Chondrocyte (in vitro differentiated cells): ENCODE measurements at regions not wholly inside any gene's neighbourhood (a gene's known extent, or its start where the extent isn't known, plus 50 kb on each side); places are given as distances from the start of the nearest gene placed in this dataset.

ENCODE experiments used
- DNase-seq: peaks from one replicate; pipeline ENCODE4 v3.0.0; 2021; ENCODE audit warnings: mixed read lengths, low spot score
- H3K27ac Mint-ChIP-seq: one replicate; pipeline ENCODE4 v1.8.0; 2021; ENCODE audit warnings: mild to moderate bottlenecking, moderate library complexity, mixed read lengths; ENCODE audit not compliant: unreplicated experiment
- H3K27me3 Mint-ChIP-seq: 2 replicates; pipeline ENCODE4 v1.8.0; 2021; ENCODE audit warnings: low read depth, mixed read lengths
- H3K36me3 Mint-ChIP-seq: 2 replicates; pipeline ENCODE4 v1.8.0; 2021; ENCODE audit warnings: low read depth, mixed read lengths
- H3K4me1 Mint-ChIP-seq: 2 replicates; pipeline ENCODE4 v1.8.0; 2021; ENCODE audit warnings: low read depth, mild to moderate bottlenecking, mixed read lengths
- H3K4me3 Mint-ChIP-seq: one replicate; pipeline ENCODE4 v1.8.0; 2021; ENCODE audit warnings: mild to moderate bottlenecking, moderate library complexity, mixed read lengths; ENCODE audit not compliant: unreplicated experiment
- H3K9me3 Mint-ChIP-seq: 2 replicates; pipeline ENCODE4 v1.8.0; 2021; ENCODE audit warnings: low read depth, mixed read lengths
- CTCF ChIP-seq: fragments of 200-600 bp; sonication (generic); IDR thresholded peaks from 2 replicates; pipeline ENCODE4 v1.5.0; 2021; ENCODE audit warnings: antibody characterized with exemption, mild to moderate bottlenecking, moderate library complexity

- TF ChIP-seq CTCF, result no peak
- peaks cover 74% of the 10 kb centered on the region for H3K27me3 Mint-ChIP-seq
- H3K4me1 Mint-ChIP-seq, result peaks cover 6% of the 10 kb centered on the region
- DNase-seq, result no peak
- no peaks in the 10 kb centered on the region for H3K9me3 Mint-ChIP-seq
- no peak overlapping the region for H3K27ac Mint-ChIP-seq
- H3K36me3 Mint-ChIP-seq, result peaks cover 5% of the 10 kb centered on the region
- H3K4me3 Mint-ChIP-seq, result no peak overlapping the region
Observed at GRCh38 chr3:193835414-193835813, 242.4 kb downstream of the OPA1 start.

GRCh38 chr3:193836511-193836910 is 243.5 kb downstream of the OPA1 start:
- Mint-ChIP-seq H3K27ac (no peak overlapping the region), H3K4me3 (no peak overlapping the region)

GRCh38 chr3:193836918-193837317 is 243.9 kb downstream of the OPA1 start:
- Mint-ChIP-seq H3K4me3 (no peak overlapping the region), H3K4me1 (peaks cover 6% of the 10 kb centered on the region), H3K27me3 (peaks cover 79% of the 10 kb centered on the region), H3K9me3 (no peaks in the 10 kb centered on the region), H3K27ac (no peak overlapping the region), H3K36me3 (peaks cover 5% of the 10 kb centered on the region)
- no peak for DNase-seq
- TF ChIP-seq CTCF, result no peak

More at GRCh38 chr3:193836511-193836910, 243.5 kb downstream of the OPA1 start:
- Mint-ChIP-seq H3K4me1 (peaks cover 6% of the 10 kb centered on the region), H3K9me3 (no peaks in the 10 kb centered on the region), H3K36me3 (peaks cover 5% of the 10 kb centered on the region), H3K27me3 (peaks cover 78% of the 10 kb centered on the region)
- no peak for TF ChIP-seq CTCF
- no peak for DNase-seq

GRCh38 chr3:193837347-193837827 is 244.4 kb downstream of the OPA1 start:
- DNase-seq, result no peak
- H3K9me3 Mint-ChIP-seq, result no peaks in the 10 kb centered on the region
- peaks cover 5% of the 10 kb centered on the region for H3K36me3 Mint-ChIP-seq
- H3K27ac Mint-ChIP-seq, result no peak overlapping the region
- no peak for TF ChIP-seq CTCF
- H3K27me3 Mint-ChIP-seq, result peaks cover 80% of the 10 kb centered on the region
- H3K4me3 Mint-ChIP-seq, result no peak overlapping the region
- peaks cover 6% of the 10 kb centered on the region for H3K4me1 Mint-ChIP-seq

- H3K9me3 Mint-ChIP-seq, result no peaks in the 10 kb centered on the region
- H3K36me3 Mint-ChIP-seq, result peaks cover 2% of the 10 kb centered on the region
- H3K4me1 Mint-ChIP-seq, result peaks cover 6% of the 10 kb centered on the region
- DNase-seq, result no peak
- no peak overlapping the region for H3K4me3 Mint-ChIP-seq
- H3K27me3 Mint-ChIP-seq, result peaks cover 82% of the 10 kb centered on the region
- no peak for TF ChIP-seq CTCF
- H3K27ac Mint-ChIP-seq, result no peak overlapping the region
Observed at GRCh38 chr3:193840111-193840641, 247.2 kb downstream of the OPA1 start.
